HG03175 (cell line): ENCODE measurements at regions not wholly inside any gene's neighbourhood (a gene's known extent, or its start where the extent isn't known, plus 50 kb on each side); places are given as distances from the start of the nearest gene placed in this dataset.

ENCODE experiments used
- ATAC-seq: cut with Tn5 transposase; IDR thresholded peaks from one replicate; pipeline ENCODE4 v1.9.1; 2021; ENCODE audit warnings: mild to moderate bottlenecking, moderate library complexity; ENCODE audit not compliant: unreplicated experiment

GRCh38 chr9:16304301-16304700, 566.2 kb downstream of the BNC2 start:
- no peak for ATAC-seq

GRCh38 chr9:16306586-16306985, 563.9 kb downstream of the BNC2 start:
- no peak for ATAC-seq

DNA sequence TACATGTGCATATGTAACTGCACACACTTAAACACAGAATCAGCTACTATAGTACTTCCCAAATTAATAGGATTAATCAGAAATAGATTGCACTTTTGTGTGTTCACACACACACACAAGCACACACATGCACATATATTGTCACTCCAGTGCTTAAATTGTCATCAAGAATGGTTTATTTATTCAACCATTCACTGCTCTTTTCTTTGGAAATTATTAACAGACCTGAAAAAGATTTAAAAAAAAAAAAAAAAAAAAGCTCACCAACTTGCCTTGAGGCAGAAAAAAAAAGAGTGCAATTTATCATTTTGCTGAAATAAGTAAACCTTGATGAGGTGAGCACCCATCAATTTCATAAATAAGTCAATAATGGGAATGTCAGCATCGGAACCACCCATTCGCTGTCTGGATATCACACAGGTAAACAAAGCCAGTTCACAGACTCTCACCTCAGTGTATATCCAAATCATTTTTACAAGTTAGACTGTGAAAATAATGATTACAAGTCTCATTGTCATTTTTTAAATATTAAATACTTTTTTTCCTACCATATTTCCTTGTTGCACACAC, 562.8 kb downstream of the BNC2 start:
- ATAC-seq, result no peak

- no peak for ATAC-seq
Measured at GRCh38 chr9:16308645-16309044, 561.8 kb downstream of the BNC2 start.

DNA sequence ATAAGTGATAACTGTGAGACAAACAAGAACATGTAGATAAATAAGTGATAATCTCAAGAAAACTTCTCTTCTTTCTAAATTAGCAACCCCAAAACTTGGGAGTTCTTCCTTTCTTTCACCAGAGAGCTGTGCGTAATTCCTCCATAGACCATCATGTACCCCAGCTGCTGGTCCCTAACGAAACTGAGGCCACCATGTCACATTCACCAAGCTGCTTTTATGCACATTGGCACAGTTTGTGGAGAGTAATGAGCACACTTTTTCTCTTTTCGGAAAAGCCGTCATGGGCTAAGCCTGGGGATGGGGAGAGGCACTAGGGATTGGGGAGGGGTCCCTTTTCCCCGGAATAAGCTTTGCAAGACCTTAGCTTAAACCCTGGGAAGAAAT, 561.4 kb downstream of the BNC2 start:
- ATAC-seq, result no peak

GRCh38 chr9:16309469-16310271, 560.8 kb downstream of the BNC2 start:
- ATAC-seq, result no peak

DNA sequence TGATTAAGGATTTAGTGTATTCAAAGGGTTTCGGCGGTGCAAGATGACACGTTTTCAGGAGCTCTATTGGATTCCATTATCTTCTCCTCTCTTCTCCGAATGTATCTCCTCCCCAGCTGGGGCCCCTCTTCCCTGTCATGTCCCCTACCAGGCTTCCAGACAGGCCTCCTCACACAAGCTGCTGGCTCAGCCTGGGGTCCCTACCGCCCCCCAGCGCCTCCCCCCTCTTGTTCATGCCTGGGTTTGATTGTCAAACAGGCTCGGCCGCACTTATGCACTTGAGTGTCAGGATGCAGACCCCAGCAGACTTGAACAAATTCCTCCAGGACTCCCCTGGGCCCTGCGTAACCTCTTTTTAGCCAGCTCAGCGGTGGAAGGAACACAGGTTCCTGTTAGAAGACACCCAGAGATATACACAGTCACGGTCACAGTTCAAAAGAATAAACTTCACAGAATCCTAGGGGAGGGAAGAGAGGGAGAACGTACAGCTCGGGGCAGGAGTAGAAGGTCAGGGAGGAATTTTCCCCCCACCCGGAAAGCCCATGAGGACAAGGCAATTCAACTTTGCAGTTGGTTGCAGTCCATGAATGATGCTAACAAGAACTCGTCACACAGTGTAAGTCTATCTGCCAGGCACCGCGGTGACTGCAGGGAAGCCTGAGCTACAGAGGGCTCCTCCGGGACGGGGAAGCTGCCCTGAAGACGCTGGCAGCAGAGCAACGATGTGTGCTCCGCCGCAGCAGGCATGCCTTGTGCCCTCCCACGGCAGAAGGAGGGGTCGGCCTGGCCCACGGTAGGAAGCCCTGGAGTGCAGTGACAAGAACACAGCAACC, 560.0 kb downstream of the BNC2 start:
- ATAC-seq, result no peak

DNA sequence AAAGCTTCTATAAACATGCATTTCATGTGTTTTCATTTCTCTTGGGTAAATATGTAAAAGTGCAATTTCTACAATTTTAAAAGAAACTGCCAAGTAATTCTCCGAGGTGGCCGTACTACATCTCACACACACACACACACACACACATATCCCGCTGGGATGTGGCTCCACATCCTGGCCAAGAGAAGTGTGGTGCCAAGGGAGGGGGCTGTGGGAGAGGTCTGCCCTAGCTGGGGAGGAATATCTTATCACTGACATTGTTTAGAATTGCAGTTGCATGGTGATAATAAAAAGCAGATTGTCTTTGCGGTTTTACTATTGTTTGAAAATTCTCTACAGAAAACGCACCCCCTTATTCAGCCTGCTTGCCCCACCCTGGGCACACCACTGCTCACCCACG, 558.4 kb downstream of the BNC2 start:
- ATAC-seq, result no peak

DNA sequence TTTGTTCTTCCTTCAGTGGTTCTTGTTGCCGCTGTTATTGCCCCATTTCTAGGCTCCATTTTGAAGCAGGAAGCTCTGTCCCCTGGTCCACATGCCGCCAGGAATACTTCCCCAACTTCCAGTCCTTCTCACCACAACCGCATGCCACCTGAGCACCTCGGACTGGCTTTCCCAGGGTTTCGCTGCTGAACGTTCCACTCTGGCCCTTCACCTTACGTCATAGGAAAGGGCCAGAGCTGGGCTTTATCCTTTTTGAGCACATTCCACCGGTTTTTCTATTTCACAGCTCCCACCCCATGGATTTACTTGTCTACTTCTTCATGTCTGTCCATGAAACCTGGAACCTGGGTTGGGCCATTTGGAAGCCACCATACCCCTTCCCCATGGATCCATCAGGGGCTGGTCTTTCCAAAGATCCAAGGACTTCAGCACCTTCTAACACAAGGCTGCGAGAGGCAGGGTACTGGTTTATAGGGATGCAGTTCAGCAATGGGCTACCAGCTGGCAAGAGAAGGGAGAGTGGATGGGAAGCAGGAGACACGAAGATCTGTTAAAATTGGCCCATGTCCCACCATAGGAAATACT, 557.4 kb downstream of the BNC2 start:
- no peak for ATAC-seq

GRCh38 chr9:16314476-16314875, 556.0 kb downstream of the BNC2 start:
- no peak for ATAC-seq

GRCh38 chr9:16315720-16316119, 554.8 kb downstream of the BNC2 start:
- no peak for ATAC-seq

DNA sequence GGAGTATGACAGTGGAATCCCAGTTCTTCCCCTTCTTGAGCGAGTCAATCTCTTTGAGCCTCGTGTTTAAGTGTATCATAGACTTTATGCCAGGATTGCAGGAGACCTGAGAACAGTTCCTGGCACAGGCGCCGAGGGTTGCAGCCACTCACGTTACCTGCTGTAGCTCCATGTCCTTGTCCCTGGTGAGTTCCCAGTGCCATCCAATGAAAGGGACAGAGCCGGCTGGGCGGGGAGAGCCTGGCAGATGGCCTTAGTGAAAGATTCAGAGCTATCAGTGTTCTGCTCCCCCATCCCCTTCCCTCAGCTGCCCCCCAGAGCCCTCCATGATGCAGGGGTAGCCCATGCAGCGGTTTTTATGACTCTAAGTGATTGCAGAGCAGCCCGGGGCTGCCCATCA, 554.0 kb downstream of the BNC2 start:
- no peak for ATAC-seq

- ATAC-seq, result no peak
Measured at GRCh38 chr9:16316911-16317817, 553.3 kb downstream of the BNC2 start.

DNA sequence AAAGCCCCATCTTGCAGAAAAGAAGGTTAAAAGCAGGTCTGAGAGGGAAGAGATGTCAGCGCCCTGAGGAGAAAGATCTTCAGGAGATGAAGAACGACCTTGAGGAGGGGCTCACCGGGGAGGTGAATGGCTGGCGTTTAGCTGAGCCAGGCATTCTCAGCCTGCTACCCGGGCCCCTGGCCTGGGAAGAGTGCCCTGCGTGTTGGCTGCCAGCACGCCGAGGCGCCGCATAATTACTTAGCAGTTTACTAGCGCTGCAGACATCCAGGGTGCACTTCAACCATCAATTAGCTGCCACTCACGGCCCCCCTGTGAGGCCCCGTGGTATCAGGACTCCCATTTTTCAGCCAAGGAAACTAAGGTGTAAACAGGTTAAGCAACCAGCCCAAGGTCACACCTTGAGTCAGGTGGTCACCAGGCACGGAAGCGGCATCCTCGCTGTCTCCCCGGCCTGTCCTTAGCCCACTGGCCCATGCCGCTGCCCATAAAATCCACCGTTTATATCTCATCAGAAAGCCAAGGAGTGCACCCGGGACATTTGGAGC, 551.9 kb downstream of the BNC2 start:
- no peak for ATAC-seq

DNA sequence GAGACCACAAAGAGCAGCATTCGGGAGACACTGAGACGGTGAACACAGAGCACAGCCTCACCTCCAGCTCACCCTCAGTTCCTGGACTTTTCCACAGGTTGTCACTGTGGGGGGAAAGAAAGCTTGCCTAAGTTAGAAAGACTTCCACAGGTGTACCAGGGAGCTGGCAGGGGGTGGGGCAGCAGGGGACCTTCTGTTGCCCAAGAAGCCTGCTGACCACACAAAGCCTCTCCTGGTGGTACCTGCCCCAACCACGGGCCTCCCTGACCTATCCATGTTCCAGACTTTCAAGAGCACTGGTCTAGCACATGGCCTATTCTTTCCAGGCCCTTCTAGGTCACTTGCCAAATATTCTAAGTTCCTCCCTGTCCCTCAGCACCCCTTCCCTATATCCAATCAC, 550.8 kb downstream of the BNC2 start:
- no peak for ATAC-seq

GRCh38 chr9:16320338-16320902, 550.0 kb downstream of the BNC2 start:
- no peak for ATAC-seq

DNA sequence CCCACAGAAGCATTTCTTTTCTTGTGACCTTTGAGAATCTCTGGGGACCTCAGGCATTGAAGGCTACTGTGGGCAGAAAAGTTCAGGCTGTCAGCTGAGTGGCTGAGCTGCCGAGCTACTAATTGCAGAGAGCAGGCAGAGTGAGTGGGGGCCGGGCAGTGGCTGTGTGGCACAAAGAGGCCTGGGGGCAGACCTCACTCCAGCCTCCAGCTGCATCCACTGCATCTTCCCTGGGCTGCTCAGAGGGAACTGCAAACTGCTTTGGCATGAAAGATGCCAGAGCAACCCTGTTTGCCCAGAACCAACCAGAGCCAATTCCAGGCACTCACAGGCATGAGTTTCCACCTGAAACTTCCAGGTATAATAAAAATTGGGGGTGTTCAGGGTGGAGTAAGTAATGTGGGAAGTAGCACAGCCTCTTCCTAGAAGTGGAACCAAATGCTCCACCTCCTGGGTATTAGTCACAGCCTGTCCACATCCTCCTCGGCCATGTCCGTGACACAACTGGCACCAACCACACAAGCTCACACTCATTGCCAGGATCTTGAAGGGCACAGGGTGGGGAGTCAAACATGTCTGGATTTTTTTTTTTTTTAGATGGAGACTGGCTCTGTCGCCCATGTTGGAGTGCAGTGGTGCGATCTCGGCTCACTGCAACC, 548.9 kb downstream of the BNC2 start:
- no peak for ATAC-seq

DNA sequence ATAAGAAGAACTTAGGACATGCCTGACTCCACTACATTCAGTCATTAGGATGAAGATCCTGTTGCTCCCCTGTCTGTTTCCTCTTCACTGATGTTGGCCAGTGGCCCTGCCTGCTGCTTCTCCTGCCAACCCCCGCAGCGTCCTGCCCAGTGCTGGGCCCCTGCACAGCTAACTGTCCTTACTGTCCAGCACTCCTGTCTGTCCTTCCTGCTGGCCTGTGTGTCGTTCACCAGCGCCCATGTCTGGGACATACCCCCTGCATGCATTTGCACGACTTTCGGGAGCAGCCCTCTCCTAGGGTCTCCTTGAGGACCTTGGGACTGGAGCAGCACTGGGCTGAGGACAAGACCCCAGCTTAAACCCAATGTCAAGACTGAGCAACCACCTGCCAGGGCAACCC, 547.6 kb downstream of the BNC2 start:
- no peak for ATAC-seq

DNA sequence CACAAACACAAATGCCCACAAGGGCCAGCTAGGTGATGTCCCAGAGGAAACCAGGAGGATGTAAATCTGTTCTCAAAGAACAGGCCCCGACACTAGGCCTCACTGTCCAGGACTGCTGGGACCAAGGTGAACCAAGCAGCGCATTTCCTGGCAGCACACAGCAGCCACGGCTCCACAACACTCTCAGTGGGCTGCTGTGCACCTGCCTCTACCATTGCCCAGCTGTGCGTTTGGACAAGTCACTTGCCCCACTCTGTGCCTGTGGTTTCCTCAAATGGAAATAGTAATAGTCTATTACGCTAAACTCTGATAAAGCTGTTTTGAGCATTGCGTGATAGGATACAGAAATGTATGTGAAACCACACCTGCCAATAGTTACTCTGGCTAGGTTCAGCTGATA, 544.5 kb downstream of the BNC2 start:
- ATAC-seq, result no peak
